Kidney epithelial cell (primary cell): ENCODE measurements at regions not wholly inside any gene's neighbourhood (a gene's known extent, or its start where the extent isn't known, plus 50 kb on each side); places are given as distances from the start of the nearest gene placed in this dataset.
A peak's percentile ranks its signal among the peaks of the same experiment; 100 is the strongest.

Experiments
- DNase-seq: peaks from one replicate; pipeline ENCODE4 v3.0.0-alpha.2; 2010; ENCODE audit warnings: low read depth
- H3K27me3 ChIP-seq: 2 replicates; pipeline ENCODE4 v1.6.0; 2011; ENCODE audit warnings: low read length; ENCODE audit not compliant: control insufficient read depth, insufficient read depth
- H3K36me3 ChIP-seq: 2 replicates; pipeline ENCODE4 v1.5.1; 2011; ENCODE audit warnings: low read length; ENCODE audit not compliant: control insufficient read depth, insufficient read depth
- H3K4me3 ChIP-seq: 2 replicates; pipeline ENCODE4 v1.5.1; 2011; ENCODE audit warnings: low read depth, mild to moderate bottlenecking, control low read depth, low read length
- TF ChIP-seq, protein P1 (sequence below): IDR thresholded peaks from 2 replicates; pipeline ENCODE4 v1.5.1; 2011; ENCODE audit warnings: mild to moderate bottlenecking, moderate library complexity, low read length, control low read depth, inconsistent platforms; ENCODE audit not compliant: insufficient read depth, poor library complexity, severe bottlenecking

DNA sequence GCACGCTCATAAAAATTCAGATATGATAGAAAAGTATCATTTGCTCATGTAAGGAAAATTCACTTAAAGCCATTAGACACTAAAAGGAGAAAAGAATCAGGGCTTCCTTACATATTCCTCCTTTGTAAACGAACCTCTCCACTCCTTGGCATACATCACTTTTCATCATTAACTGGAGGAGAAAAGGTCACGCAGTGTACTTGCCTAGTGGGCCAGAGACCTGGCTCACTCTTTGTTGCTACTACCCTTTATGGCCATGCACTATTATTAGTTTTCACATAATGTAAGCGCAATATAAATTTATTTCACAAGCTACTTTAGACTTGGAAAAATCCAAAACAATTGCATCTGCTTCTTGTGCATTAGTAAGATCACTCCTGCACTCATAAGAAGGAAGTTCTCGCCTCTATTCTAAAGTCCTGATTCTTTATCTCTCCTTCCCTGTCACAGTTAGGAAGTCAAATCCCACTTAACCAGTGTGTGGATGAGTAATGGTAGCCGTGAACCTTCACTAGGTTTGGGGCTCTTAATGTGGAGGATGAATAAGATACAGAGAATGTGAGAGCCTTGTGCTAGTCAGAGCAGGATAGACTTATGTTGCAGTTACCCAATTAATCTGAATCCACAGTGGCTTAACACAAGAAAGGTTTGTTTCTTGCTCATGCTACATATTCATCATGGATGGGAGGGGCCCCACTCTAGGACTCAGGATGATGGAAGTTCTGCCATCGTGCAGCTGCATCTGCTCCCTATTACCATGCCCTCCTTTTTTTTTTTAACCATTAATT, 115.0 kb upstream of the GLS start:
- H3K27me3 ChIP-seq: no peaks in the 10 kb centered on the region
- TF ChIP-seq, protein P1, sequence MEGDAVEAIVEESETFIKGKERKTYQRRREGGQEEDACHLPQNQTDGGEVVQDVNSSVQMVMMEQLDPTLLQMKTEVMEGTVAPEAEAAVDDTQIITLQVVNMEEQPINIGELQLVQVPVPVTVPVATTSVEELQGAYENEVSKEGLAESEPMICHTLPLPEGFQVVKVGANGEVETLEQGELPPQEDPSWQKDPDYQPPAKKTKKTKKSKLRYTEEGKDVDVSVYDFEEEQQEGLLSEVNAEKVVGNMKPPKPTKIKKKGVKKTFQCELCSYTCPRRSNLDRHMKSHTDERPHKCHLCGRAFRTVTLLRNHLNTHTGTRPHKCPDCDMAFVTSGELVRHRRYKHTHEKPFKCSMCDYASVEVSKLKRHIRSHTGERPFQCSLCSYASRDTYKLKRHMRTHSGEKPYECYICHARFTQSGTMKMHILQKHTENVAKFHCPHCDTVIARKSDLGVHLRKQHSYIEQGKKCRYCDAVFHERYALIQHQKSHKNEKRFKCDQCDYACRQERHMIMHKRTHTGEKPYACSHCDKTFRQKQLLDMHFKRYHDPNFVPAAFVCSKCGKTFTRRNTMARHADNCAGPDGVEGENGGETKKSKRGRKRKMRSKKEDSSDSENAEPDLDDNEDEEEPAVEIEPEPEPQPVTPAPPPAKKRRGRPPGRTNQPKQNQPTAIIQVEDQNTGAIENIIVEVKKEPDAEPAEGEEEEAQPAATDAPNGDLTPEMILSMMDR: no peak
- H3K4me3 ChIP-seq: no peak overlapping the region
- peak; percentile 84 for DNase-seq
- no peaks in the 10 kb centered on the region for H3K36me3 ChIP-seq

DNA sequence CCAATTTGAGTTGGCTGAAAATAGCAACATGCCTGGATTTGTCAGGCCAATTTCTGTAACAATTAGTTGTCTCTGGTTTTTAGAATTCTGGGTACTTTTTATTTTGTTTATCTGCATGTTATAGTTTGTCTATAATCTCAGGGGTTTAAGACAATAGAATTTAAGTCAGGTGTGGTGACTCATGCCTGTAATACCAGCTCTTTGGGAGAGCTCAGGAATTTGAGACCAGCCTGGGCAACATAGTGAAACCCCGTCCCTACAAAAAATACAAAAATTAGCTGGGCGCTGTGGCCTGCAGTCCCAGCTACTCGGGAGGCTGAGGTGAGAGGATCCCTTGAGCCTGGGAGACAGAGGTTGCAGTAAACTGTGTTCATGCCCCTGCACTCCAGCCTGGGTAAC, 114.4 kb upstream of the GLS start:
- no peak overlapping the region for H3K4me3 ChIP-seq
- DNase-seq: no peak

DNA sequence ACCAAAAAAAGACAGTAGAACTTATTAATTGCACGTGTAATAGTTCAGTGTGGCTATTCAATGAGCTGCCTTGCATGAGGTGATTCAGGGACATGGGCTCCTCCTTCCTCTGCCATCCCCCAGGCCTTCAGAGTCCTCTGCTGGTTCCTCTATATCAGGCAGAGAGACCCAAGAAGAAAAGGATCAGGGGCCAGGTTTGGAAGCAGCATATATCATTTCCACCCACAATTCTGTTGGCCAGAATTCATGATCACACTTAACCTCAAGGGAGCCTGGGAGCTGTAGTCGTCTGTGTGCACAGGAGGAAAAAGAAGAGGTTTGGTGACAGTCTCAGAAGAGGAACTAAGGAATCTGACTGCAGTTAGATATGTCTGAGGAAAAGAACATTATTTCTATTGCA, 114.0 kb upstream of the GLS start:
- DNase-seq: no peak
- TF ChIP-seq, protein P1: no peak
- Histone ChIP-seq H3K4me3 (no peak overlapping the region), H3K27me3 (no peaks in the 10 kb centered on the region), H3K36me3 (no peaks in the 10 kb centered on the region)

More for the DNA sequence above, 114.4 kb upstream of the GLS start:
- Histone ChIP-seq H3K27me3 (no peaks in the 10 kb centered on the region), H3K36me3 (no peaks in the 10 kb centered on the region)
- TF ChIP-seq, protein P1: no peak

DNA sequence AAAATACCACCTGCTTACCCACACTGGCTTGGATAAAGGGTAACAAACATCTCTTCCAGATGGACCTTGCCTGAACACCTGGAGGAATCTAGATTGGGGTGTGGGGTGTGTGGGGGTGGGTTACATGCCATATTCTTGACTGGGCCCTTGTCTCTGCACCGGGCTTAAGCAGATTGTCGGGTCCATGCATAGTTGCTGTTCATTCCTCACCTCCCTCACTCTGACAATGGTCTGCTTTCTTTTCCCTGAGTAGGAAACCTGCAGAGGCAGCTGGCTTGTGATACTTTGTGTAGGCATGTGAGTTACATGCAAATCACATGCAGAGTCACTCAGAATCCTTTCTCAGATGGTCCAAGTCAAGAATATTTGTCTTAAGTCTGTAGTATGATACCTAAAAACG, 112.8 kb upstream of the GLS start:
- TF ChIP-seq, protein P1: no peak
- Histone ChIP-seq H3K27me3 (no peaks in the 10 kb centered on the region), H3K36me3 (no peaks in the 10 kb centered on the region), H3K4me3 (no peak overlapping the region)
- no peak for DNase-seq

DNA sequence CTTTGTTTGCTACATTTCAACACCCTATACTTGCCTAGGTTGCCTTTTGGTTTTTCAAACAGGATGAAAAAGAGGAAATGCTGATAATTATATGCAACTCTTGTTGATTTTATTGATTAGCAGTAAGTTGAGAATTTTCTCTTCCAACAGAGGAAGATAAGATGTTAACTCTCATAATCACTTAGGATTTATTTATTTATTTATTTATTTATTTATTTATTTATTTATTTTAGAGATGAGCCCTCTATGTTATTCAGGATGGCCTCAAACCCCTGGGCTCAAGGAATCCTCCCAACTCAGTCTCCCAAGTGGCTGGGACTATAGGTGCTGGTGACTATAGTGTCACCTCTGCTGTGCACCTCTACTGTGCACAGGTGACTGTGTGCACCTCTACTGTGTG, 111.4 kb upstream of the GLS start:
- TF ChIP-seq, protein P1: no peak
- H3K27me3 ChIP-seq: no peaks in the 10 kb centered on the region
- no peak overlapping the region for H3K4me3 ChIP-seq
- H3K36me3 ChIP-seq: no peaks in the 10 kb centered on the region
- DNase-seq: no peak

DNA sequence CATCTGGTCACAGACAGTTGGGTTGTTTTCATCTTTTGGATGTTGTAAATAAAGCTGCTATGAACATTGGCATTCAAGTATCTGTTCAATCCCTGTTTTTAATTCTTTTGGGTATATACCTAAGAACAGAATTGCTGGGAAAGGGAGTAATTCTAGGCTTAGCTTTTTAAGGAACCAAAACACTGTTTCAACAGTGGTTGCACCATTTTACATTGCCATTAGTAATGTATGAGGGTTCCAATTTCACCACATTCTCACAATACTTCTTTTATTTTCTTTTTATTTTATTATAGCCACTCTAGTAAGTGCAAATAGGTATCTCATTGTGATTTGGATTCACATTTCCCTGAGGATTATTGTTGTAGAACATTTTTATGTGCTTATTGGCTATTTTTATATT, 108.9 kb upstream of the GLS start:
- no peak for DNase-seq
- Histone ChIP-seq H3K27me3 (no peaks in the 10 kb centered on the region), H3K36me3 (no peaks in the 10 kb centered on the region), H3K4me3 (no peak overlapping the region)
- TF ChIP-seq, protein P1: no peak
